Natural killer cell treated with Interleukin-12 subunit alpha and Interleukin-12 subunit beta and Interleukin-15 and Interleukin-18, amount 100 ng/mL, for 72 hours (primary cell): ENCODE measurements at regions not wholly inside any gene's neighbourhood (a gene's known extent, or its start where the extent isn't known, plus 50 kb on each side); places are given as distances from the start of the nearest gene placed in this dataset.
"Not testable (repeated sequence)": the region's sequence is repeated elsewhere in the genome, so short reads cannot be mapped to it uniquely, and the experiment has no call there.

Experiments
- ATAC-seq, 2 donors: fragments of 150-1000 bp; cut with Tn5 transposase in 1 of 2; sonication (Bioruptor Pico), chemical (Tn5 transposase) in 1 of 2; 2 replicates each; pipeline ENCODE4 v1.10.0; 2021
- DNase-seq: peaks from one replicate; pipeline ENCODE4 v3.0.0; 2022; ENCODE audit warnings: low spot score
- H3K27ac Mint-ChIP-seq, 2 donors: 1 replicate in 1 of 2; 2 replicates in 1 of 2; pipeline ENCODE4 v1.8.0; 2022; ENCODE audit warnings: mixed read lengths in 2 of 2, mild to moderate bottlenecking in 1 of 2, moderate library complexity in 1 of 2
- H3K27me3 Mint-ChIP-seq, 2 donors: 1 replicate in 1 of 2; 2 replicates in 1 of 2; pipeline ENCODE4 v1.8.0; 2022; ENCODE audit warnings: mixed read lengths in 2 of 2
- H3K36me3 Mint-ChIP-seq: one replicate; pipeline ENCODE4 v1.8.0; 2022; ENCODE audit warnings: mixed read lengths
- H3K4me1 Mint-ChIP-seq, 2 donors: 1 replicate in 1 of 2; 2 replicates in 1 of 2; pipeline ENCODE4 v1.8.0; 2022; ENCODE audit warnings: low read depth in 2 of 2, mixed read lengths in 2 of 2, mild to moderate bottlenecking in 1 of 2
- H3K4me3 Mint-ChIP-seq: one replicate; pipeline ENCODE4 v1.8.0; 2022; ENCODE audit warnings: mixed read lengths
- H3K9me3 Mint-ChIP-seq: 2 replicates; pipeline ENCODE4 v1.8.0; 2022; ENCODE audit warnings: mixed read lengths

- no peaks in the 10 kb centered on the region for H3K36me3 Mint-ChIP-seq
- H3K27ac Mint-ChIP-seq, result no peak overlapping the region
- no peak overlapping the region for H3K4me3 Mint-ChIP-seq
- H3K9me3 Mint-ChIP-seq, result peaks cover 15% of the 10 kb centered on the region
- no peak for ATAC-seq
- H3K4me1 Mint-ChIP-seq, result no peaks in the 10 kb centered on the region
- no peaks in the 10 kb centered on the region for H3K27me3 Mint-ChIP-seq
- no peak for DNase-seq
Observed at GRCh38 chr4:60682901-60683300, 517.2 kb upstream of the ADGRL3 start.

- peaks cover 15% of the 10 kb centered on the region for H3K9me3 Mint-ChIP-seq
- ATAC-seq (no peak), DNase-seq (no peak)
- no peak overlapping the region for H3K27ac Mint-ChIP-seq
- H3K4me1 Mint-ChIP-seq, result no peaks in the 10 kb centered on the region
- H3K36me3 Mint-ChIP-seq, result no peaks in the 10 kb centered on the region
- H3K27me3 Mint-ChIP-seq, result no peaks in the 10 kb centered on the region
- no peak overlapping the region for H3K4me3 Mint-ChIP-seq
Observed at GRCh38 chr4:60683357-60683756, 516.8 kb upstream of the ADGRL3 start.

GRCh38 chr4:60683973-60684372 lies 516.2 kb upstream of the ADGRL3 start:
- Mint-ChIP-seq H3K36me3 (no peaks in the 10 kb centered on the region), H3K4me1 (no peaks in the 10 kb centered on the region), H3K4me3 (no peak overlapping the region), H3K27me3 (no peaks in the 10 kb centered on the region), H3K9me3 (peaks cover 14% of the 10 kb centered on the region), H3K27ac (no peak overlapping the region)
- no peak for DNase-seq
- ATAC-seq, result no peak

- not testable (repeated sequence) for H3K27me3 Mint-ChIP-seq, H3K27ac Mint-ChIP-seq, DNase-seq, H3K4me3 Mint-ChIP-seq, H3K4me1 Mint-ChIP-seq, ATAC-seq
- Mint-ChIP-seq H3K9me3 (peaks cover 28% of the 10 kb centered on the region), H3K36me3 (peaks cover 23% of the 10 kb centered on the region)
Observed at GRCh38 chr4:60696062-60696461, 504.1 kb upstream of the ADGRL3 start.

GRCh38 chr4:60709061-60709460 lies 491.1 kb upstream of the ADGRL3 start:
- Mint-ChIP-seq H3K4me1 (no peaks in the 10 kb centered on the region), H3K27me3 (no peaks in the 10 kb centered on the region), H3K4me3 (no peak overlapping the region), H3K27ac (no peak overlapping the region), H3K36me3 (peaks cover 4% of the 10 kb centered on the region), H3K9me3 (peaks cover 20% of the 10 kb centered on the region)
- no peak for DNase-seq
- ATAC-seq, result no peak

- Mint-ChIP-seq H3K4me1 (no peaks in the 10 kb centered on the region), H3K27ac (no peak overlapping the region), H3K9me3 (peaks cover 7% of the 10 kb centered on the region), H3K4me3 (no peak overlapping the region), H3K36me3 (no peaks in the 10 kb centered on the region), H3K27me3 (no peaks in the 10 kb centered on the region)
- ATAC-seq (no peak), DNase-seq (no peak)
Observed at GRCh38 chr4:60718874-60719273, 481.3 kb upstream of the ADGRL3 start.

- Mint-ChIP-seq H3K4me3 (no peak overlapping the region), H3K36me3 (no peaks in the 10 kb centered on the region), H3K4me1 (no peaks in the 10 kb centered on the region), H3K27ac (no peak overlapping the region), H3K9me3 (peaks cover 12% of the 10 kb centered on the region), H3K27me3 (no peaks in the 10 kb centered on the region)
- ATAC-seq (no peak), DNase-seq (no peak)
Observed at GRCh38 chr4:60721685-60722084, 478.4 kb upstream of the ADGRL3 start.

- Mint-ChIP-seq H3K4me1 (no peaks in the 10 kb centered on the region), H3K27ac (no peak overlapping the region), H3K4me3 (no peak overlapping the region), H3K27me3 (no peaks in the 10 kb centered on the region), H3K36me3 (no peaks in the 10 kb centered on the region), H3K9me3 (peaks cover 9% of the 10 kb centered on the region)
- no peak for ATAC-seq
- DNase-seq, result no peak
Observed at GRCh38 chr4:60723796-60724195, 476.3 kb upstream of the ADGRL3 start.

- Mint-ChIP-seq H3K36me3 (no peaks in the 10 kb centered on the region), H3K27ac (no peak overlapping the region), H3K4me1 (no peaks in the 10 kb centered on the region), H3K9me3 (peaks cover 9% of the 10 kb centered on the region), H3K27me3 (no peaks in the 10 kb centered on the region), H3K4me3 (no peak overlapping the region)
- ATAC-seq (no peak), DNase-seq (no peak)
Observed at GRCh38 chr4:60724623-60725022, 475.5 kb upstream of the ADGRL3 start.

- Mint-ChIP-seq H3K4me1 (no peaks in the 10 kb centered on the region), H3K27me3 (no peaks in the 10 kb centered on the region), H3K27ac (no peak overlapping the region), H3K36me3 (no peaks in the 10 kb centered on the region), H3K4me3 (no peak overlapping the region), H3K9me3 (peaks cover 7% of the 10 kb centered on the region)
- ATAC-seq (no peak), DNase-seq (no peak)
Observed at GRCh38 chr4:60726779-60727178, 473.3 kb upstream of the ADGRL3 start.

- no peaks in the 10 kb centered on the region for H3K27me3 Mint-ChIP-seq
- H3K4me1 Mint-ChIP-seq, result no peaks in the 10 kb centered on the region
- H3K36me3 Mint-ChIP-seq, result peaks cover 4% of the 10 kb centered on the region
Observed at GRCh38 chr4:60729194-60729593, 470.9 kb upstream of the ADGRL3 start.

GRCh38 chr4:60729764-60730163 lies 470.4 kb upstream of the ADGRL3 start:
- H3K4me3 Mint-ChIP-seq, H3K27me3 Mint-ChIP-seq, DNase-seq, H3K36me3 Mint-ChIP-seq, H3K27ac Mint-ChIP-seq, ATAC-seq, H3K4me1 Mint-ChIP-seq: not testable (repeated sequence)
- peaks cover 16% of the 10 kb centered on the region for H3K9me3 Mint-ChIP-seq

More at GRCh38 chr4:60729194-60729593, 470.9 kb upstream of the ADGRL3 start:
- ATAC-seq, result no peak
- H3K27ac Mint-ChIP-seq, result no peak overlapping the region
- peaks cover 13% of the 10 kb centered on the region for H3K9me3 Mint-ChIP-seq
- no peak for DNase-seq
- H3K4me3 Mint-ChIP-seq, result no peak overlapping the region

GRCh38 chr4:60737858-60738257 lies 462.3 kb upstream of the ADGRL3 start:
- Mint-ChIP-seq H3K27ac (no peak overlapping the region), H3K36me3 (peaks cover 29% of the 10 kb centered on the region), H3K4me1 (no peaks in the 10 kb centered on the region), H3K9me3 (peaks cover 33% of the 10 kb centered on the region), H3K27me3 (no peaks in the 10 kb centered on the region), H3K4me3 (no peak overlapping the region)
- ATAC-seq (no peak), DNase-seq (no peak)

- Mint-ChIP-seq H3K4me3 (no peak overlapping the region), H3K27me3 (no peaks in the 10 kb centered on the region), H3K27ac (no peak overlapping the region), H3K36me3 (peaks cover 19% of the 10 kb centered on the region), H3K4me1 (no peaks in the 10 kb centered on the region), H3K9me3 (peaks cover 17% of the 10 kb centered on the region)
- ATAC-seq, result no peak
- DNase-seq, result no peak
Observed at GRCh38 chr4:60743654-60744053, 456.5 kb upstream of the ADGRL3 start.

GRCh38 chr4:60744767-60745166 lies 455.4 kb upstream of the ADGRL3 start:
- Mint-ChIP-seq H3K4me3 (no peak overlapping the region), H3K9me3 (peaks cover 15% of the 10 kb centered on the region), H3K36me3 (peaks cover 14% of the 10 kb centered on the region), H3K27me3 (no peaks in the 10 kb centered on the region), H3K27ac (no peak overlapping the region), H3K4me1 (no peaks in the 10 kb centered on the region)
- ATAC-seq (no peak), DNase-seq (no peak)
